NCI-H446 treated with DMSO at 0.1 percent for 48 hours (cell line): ENCODE measurements at regions not wholly inside any gene's neighbourhood (a gene's known extent, or its start where the extent isn't known, plus 50 kb on each side); places are given as distances from the start of the nearest gene placed in this dataset.
"Not testable (repeated sequence)": the region's sequence is repeated elsewhere in the genome, so short reads cannot be mapped to it uniquely, and the experiment has no call there.

Experiments
- DNase-seq: peaks from one replicate; lab custom pipeline; 2025; lab: John Stamatoyannopoulos, UW

- no peak for DNase-seq
Measured at GRCh38 chr2:16032282-16033031, 92.1 kb downstream of the MYCN start.

GRCh38 chr2:16031848-16032159, 91.5 kb downstream of the MYCN start:
- DNase-seq = no peak

GRCh38 chr2:16031058-16031847, 90.9 kb downstream of the MYCN start:
- DNase-seq = no peak

DNA sequence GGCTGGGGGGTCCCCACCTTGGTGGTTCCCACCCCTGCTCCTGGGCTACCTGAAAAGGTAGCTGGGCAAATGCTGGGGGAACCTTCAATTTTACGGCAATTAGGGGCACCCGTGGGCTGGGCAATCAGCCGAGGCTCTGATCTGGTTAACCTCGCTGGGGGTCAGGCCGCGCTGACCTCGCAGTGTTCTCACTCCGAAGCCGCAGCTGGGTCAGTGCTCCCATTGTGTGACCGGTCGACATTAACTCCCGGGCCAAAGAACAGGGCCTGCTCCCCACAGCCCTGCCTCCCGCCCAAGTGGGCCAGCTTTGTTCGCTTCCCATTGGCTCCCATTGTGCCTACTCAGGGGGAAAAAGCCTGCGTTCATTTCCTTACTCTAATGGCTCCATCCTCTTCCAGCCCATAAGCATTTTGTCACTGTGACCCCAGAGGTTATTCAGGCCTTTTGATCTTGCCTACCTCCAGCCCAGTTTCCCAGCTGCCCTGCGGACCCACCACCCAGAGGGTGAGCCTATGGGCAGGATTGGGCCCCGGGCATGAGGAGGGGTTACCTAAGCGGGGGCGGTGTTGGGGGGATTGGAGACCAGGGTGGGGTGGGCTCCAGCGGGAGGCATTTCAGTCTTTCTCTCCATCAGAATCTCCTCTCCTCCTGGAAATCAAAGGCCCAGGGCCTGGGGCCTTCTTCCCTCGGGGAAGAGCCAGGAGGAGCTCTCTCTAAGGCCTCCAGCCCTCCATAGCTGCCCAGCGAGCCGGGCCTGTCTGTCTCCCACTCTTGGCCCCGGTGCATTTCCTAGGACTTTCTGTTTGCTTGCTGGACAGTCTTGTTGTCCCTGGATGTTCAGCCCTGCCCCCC, 90.1 kb downstream of the MYCN start:
- no peak for DNase-seq

DNA sequence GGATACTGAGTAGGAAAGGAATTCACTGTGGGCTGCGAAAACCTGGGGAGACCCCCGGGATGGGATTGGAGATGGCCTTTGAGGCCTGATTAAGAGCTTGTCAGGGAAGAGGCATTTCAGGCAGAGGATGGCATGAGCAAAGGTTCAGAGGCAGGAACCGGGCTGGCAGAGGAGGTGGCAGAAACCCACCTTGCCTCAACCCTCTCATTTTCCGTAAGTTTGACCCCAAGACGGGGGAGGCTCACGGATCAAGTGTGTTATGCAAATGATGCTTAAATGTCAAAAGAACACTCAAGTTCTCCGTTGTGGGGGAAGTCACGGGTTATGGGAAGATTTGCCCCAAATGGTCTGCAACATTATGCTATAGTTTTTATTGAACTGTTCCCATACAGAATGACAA, 88.3 kb downstream of the MYCN start:
- no peak for DNase-seq

DNA sequence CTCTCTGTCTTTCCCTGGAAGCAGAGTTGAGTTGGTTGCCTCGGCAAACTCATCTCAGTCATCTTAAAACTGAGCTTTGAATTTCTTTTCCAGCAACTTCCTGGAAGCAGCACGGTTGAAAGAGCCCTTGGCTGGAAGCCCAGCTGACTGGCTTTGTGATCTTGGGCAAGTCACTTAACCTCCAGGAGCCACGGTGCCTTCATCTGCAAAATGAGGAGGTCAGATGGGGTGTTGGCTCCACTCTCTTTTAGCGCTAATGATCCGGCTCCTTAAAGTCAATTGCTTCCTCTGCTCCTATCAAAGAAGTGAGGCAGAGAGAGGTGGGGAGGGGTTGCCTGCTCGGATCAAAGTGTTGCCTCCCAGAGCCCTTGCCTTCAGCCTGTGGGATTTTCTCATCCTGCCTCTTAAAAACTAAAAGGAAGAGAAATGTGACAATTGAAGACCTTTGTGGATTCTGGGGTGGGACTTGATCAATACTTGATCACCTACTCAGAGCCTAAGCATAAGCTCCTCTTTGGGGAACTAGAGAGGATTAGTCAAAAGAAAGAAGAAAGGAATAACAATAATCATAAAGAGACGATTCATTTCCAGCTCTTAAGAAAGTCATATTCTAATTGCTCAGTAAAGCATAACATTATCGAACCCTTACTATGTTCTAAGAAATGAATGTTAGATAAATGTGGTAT, 86.6 kb downstream of the MYCN start:
- DNase-seq = no peak

DNA sequence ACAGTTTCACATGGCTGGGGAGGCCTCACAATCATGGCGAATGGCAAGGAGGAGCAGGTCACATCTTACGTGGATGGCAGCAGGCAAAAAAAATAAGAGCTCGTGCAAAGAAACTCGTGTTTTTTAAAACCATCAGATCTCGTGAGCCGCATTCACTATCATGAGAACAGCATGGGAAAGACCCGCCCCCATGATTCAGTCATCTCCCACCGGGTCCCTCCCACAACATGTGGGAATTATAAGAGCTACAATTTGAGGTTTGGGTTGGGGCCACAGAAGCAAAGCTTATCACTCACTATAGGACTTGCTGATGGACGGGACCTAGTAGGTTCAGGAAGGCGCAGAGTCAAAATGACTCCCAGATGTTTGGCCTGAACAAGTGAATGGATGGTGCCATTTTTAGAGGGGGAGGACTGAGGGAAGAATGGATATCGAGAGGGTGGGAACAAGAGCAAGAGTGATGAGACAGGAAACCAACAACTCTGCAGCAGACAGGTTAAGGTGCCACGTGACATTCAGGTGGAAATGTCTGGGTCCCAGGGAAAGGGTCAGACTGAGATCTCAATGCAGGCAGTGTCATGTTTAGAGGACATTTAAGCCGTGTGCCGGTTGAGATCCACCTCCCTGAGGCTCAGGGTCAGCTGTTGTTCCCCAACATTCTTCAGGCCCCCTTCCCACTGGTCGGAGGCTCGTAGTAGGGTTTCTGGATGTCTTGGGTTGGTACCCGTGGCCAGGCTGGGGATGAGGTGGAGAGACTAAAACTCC, 85.7 kb downstream of the MYCN start:
- DNase-seq = no peak

- DNase-seq = no peak
Measured at GRCh38 chr2:16025211-16025875, 85.0 kb downstream of the MYCN start.

- DNase-seq = not testable (repeated sequence)
Measured at GRCh38 chr2:16024628-16025027, 84.3 kb downstream of the MYCN start.

DNA sequence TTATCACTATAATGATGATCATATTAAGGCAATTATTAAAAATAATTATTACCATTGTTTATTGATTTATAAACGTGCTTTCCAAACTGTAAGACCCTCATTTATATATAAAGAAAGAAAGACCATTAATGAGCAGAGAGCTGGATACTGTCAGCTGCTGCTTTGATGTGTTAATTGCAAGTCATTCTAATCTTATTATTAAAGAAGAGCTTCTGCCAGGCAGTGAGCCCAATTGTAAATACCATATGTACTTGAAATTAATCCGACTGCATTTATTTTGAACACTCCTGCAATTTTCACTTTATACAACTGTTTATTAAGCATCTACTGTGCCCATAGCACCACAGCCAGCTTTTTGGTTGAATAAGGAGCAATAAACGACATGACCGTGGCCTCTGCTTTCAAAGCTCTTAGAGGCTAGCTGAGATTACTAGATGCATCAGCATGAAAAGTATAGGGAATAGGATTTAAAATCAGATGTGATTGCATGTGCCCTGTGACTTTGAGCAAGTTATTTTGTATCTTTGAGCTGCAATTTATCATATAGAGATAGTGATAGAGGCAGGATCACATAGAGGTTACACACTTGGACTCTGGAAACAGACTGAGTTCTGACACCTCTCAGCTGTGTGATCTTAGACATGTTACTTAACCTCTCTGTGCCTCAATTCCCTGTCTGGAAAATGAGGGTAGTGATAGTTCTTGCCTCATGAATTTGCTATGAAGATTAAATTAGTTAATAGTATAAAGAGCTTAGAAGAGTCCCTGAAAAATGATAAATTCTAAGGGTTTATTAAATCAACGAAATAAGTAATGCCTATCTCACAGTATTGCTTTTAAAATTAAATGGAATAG, 83.4 kb downstream of the MYCN start:
- DNase-seq = no peak

- DNase-seq = no peak
Measured at GRCh38 chr2:16022548-16023240, 82.3 kb downstream of the MYCN start.

- DNase-seq = no peak
Measured at GRCh38 chr2:16021611-16022363, 81.4 kb downstream of the MYCN start.

DNA sequence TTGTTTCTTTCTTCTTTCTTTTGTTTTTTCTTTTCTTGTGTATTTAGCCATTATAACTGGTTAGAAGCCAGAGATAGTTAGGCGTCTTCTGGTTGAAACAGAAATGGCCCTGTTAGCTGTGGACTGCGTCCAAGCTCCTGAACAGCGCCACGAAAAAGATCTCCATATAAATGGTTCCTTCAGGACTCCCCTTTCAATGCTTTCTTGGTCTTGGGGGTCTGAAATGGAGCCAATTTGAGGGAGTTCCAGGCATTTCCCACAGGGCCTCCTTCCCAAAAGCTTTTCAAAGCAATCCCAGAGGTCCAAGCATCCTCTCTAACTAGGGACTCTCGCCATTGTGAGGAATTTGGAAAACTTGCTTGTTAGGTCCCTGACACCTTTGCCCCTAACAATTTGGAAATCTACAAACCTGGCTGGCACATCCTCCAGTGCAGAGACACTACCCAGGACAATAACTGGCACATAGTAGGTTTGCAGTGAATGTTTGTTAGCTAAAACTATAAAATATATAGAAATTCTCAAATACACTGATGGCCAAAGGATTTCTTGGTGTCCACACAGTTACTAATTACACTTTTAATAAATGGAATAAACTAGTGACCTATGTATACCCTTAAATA, 80.1 kb downstream of the MYCN start:
- DNase-seq = no peak

DNA sequence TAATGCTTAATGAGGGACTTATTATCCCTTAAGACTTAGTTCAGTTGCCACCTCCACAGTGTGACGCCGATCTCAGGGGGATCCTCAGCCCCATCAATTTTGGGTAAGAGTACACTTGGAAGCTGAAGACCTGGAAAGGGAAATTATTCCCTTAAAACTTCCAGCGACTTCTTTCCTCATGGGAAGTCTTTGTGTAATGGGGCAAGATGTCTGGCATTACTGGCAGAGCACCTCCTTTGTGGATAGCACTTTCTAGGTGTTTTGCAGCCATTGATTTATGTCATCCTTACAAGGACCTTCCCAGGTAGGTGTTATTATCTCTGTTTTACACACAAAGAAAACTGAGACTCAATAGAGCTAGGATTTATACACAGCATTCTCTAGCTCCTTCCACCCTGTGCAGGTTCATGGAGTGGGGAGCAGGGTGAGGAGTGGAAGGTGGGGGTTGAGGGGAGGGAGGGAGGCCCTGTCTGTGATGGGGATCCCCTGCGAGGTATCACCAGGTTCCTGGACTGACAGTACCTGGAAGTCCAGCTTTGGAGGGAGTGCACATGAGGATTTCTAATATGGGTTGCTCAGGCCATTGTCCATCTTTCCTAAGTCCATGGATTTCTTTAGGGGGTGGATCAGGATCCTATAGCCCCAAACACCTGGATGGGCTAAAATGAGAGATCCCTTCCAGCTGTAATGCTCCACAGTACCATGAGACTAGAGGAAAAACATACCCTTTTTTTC, 79.4 kb downstream of the MYCN start:
- no peak for DNase-seq

DNA sequence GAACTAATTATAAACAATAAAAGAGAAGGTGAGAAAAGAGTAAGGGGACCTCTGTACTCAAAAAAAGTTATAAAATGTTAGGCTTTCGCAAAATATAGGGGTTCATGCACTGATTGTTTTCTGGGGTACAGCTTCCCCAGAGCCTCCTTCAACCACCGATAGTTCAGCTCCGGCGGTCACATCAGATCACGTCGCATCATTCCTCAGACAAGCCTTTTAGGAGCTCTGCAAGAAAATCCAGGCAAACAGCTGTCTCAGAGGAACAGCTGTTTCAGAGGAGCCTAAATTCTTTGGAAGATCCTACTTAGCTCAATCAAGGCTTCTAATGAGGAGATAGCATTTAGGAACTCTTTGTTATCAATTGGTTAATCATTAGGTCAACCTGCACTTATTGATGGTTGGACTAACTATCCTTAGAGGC, 78.7 kb downstream of the MYCN start:
- DNase-seq = no peak

DNA sequence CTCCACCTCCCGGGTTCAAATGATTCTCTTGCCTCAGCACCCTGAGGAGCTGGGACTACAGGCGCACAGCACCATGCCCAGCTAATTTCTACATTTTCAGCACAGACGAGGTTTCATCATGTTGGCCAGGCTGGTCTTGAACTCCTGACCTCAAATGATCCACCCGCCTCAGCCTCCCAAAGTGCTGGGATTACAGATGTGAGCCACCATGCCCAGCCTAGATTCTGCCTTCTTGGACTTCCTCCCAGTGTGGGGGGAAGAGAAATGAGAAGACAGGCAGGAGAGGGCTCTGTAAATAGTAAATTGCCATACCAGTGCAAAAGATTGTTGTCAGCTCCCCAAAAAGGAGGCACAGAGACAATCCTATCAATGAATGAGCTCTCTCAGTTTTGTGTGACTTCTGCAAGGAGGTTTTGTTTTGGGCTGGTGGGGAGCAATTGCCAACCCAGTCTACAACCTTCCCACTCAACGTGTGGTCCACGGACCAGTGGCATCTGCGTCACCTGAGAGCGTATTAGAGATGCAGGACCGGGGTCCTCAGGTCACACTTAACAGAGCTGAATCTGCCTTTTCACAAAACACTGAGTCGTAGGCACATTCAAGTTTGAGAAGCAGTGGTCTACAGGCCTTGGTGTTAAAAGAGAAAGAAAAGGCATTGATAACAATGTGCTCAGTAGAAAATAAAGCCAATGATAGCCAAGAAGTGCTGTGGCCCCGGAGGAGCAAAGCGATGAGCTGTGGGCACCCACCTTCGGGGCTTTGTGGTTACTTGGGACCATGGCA, 78.1 kb downstream of the MYCN start:
- DNase-seq = no peak

- no peak for DNase-seq
Measured at GRCh38 chr2:16016282-16016681, 75.9 kb downstream of the MYCN start.
